RWPE2 (cell line): ENCODE measurements at regions not wholly inside any gene's neighbourhood (a gene's known extent, or its start where the extent isn't known, plus 50 kb on each side); places are given as distances from the start of the nearest gene placed in this dataset.
A peak's percentile ranks its signal among the peaks of the same experiment; 100 is the strongest.
"Not testable (repeated sequence)": the region's sequence is repeated elsewhere in the genome, so short reads cannot be mapped to it uniquely, and the experiment has no call there.

ENCODE experiments used
- ATAC-seq: fragments of 200-7000 bp; cut with Tn5 transposase; 3 replicates; pipeline ENCODE4 v1.9.1; 2021; ENCODE audit warnings: low read depth
- DNase-seq: peaks from one replicate; pipeline ENCODE4 v3.0.0-alpha.2; 2020; ENCODE audit warnings: low spot score
- H3K27ac ChIP-seq: fragments of 450-650 bp; 2 replicates; pipeline ENCODE4 v1.5.1; 2017; ENCODE audit warnings: mild to moderate bottlenecking; ENCODE audit not compliant: poor library complexity, severe bottlenecking
- H3K27me3 ChIP-seq: fragments of 250-450 bp; sonication (Bioruptor Pico); 2 replicates; pipeline ENCODE4 v1.5.1; 2021; ENCODE audit warnings: mild to moderate bottlenecking, moderate library complexity; ENCODE audit not compliant: insufficient read depth, poor library complexity, severe bottlenecking
- H3K36me3 ChIP-seq: fragments of 250-450 bp; sonication (Bioruptor Pico); 2 replicates; pipeline ENCODE4 v1.5.1; 2020; ENCODE audit warnings: low read depth, mild to moderate bottlenecking, moderate library complexity
- H3K4me1 ChIP-seq: fragments of 250-450 bp; sonication (Bioruptor Pico); 2 replicates; pipeline ENCODE4 v1.5.1; 2021; ENCODE audit warnings: mild to moderate bottlenecking, moderate library complexity; ENCODE audit not compliant: insufficient read depth, poor library complexity, severe bottlenecking
- H3K4me3 ChIP-seq: fragments of 250-450 bp; sonication (Bioruptor Pico); 2 replicates; pipeline ENCODE4 v1.5.1; 2021; ENCODE audit warnings: mild to moderate bottlenecking, moderate library complexity; ENCODE audit not compliant: severe bottlenecking
- H3K9me3 ChIP-seq: fragments of 250-450 bp; sonication (Bioruptor Pico); 2 replicates; pipeline ENCODE4 v1.5.1; 2021; ENCODE audit warnings: mild to moderate bottlenecking, moderate library complexity; ENCODE audit not compliant: severe bottlenecking
- TF ChIP-seq, protein P1 (sequence below): fragments of 450-650 bp; IDR thresholded peaks from one replicate; pipeline ENCODE4 v1.5.1; 2017; ENCODE audit warnings: mild to moderate bottlenecking, moderate library complexity; ENCODE audit not compliant: poor library complexity, severe bottlenecking

DNA sequence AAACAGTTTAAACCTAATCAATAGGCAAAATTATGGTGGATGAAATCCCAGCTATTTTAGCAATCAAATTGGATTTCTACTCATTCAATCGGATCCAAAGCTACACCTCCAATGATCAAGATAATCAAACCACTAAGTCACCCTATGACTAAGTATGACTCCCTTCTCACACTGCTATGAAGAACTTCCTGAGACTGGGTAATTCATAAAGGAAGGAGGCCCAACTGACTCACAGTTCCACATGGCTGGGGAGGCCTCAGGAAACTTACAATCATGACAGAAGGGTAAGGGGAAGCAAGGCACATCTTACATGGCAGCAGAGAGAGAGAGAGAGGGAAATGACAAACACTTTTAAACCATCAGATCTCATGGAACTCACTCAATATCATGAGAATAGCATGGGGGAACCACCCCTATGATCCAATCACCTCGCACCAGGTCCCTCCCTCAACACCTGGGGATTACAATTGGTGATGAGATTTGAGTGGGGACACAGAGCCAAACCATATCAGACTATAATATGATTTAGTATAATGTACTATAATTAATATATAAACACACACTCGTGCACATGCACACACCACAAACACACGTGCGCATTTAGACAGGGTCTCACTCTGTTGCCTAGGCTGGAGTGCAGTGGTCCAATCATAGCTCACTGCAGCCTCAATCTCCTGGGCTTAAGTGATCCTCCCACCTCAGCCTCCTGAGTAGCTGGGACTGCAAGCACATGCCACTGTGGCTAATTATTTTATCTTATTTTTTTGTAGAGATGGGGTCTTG is 213.6 kb upstream of the FOXK1 start:
- H3K27me3 ChIP-seq = no peaks in the 10 kb centered on the region
- DNase-seq = no peak

DNA sequence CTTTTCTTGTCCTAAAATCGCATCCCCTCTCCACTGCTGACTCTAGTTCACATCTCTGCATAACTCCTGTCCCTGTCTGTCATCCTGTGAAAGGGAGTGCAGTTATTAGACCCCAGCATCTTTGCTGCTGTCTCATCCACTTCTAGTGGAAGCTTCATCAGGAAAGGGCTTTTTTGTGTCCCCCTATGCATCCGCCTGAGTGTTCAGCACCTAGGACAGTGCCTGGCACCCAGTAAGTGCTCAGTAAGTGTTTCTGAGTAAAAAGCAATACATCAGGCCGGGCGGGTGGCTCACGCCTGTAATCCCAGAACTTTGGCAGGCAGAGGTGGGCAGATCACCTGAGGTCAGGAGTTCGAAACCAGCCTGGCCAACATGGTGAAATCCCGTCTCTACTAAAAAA is 211.8 kb upstream of the FOXK1 start:
- Histone ChIP-seq H3K4me3 (no peak overlapping the region), H3K27me3 (no peaks in the 10 kb centered on the region), H3K27ac (no peak overlapping the region), H3K36me3 (no peaks in the 10 kb centered on the region), H3K9me3 (no peaks in the 10 kb centered on the region), H3K4me1 (no peaks in the 10 kb centered on the region)
- no peak for DNase-seq
- TF ChIP-seq, protein P1, sequence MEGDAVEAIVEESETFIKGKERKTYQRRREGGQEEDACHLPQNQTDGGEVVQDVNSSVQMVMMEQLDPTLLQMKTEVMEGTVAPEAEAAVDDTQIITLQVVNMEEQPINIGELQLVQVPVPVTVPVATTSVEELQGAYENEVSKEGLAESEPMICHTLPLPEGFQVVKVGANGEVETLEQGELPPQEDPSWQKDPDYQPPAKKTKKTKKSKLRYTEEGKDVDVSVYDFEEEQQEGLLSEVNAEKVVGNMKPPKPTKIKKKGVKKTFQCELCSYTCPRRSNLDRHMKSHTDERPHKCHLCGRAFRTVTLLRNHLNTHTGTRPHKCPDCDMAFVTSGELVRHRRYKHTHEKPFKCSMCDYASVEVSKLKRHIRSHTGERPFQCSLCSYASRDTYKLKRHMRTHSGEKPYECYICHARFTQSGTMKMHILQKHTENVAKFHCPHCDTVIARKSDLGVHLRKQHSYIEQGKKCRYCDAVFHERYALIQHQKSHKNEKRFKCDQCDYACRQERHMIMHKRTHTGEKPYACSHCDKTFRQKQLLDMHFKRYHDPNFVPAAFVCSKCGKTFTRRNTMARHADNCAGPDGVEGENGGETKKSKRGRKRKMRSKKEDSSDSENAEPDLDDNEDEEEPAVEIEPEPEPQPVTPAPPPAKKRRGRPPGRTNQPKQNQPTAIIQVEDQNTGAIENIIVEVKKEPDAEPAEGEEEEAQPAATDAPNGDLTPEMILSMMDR = no peak
- no peak for ATAC-seq

More for the DNA sequence above, 213.6 kb upstream of the FOXK1 start:
- ATAC-seq = no peak; the same call in 2 of the 3 replicates
- no peak overlapping the region for H3K27ac ChIP-seq
- no peaks in the 10 kb centered on the region for H3K9me3 ChIP-seq
- TF ChIP-seq, protein P1 = no peak
- no peaks in the 10 kb centered on the region for H3K36me3 ChIP-seq
- no peak overlapping the region for H3K4me3 ChIP-seq
- no peaks in the 10 kb centered on the region for H3K4me1 ChIP-seq

DNA sequence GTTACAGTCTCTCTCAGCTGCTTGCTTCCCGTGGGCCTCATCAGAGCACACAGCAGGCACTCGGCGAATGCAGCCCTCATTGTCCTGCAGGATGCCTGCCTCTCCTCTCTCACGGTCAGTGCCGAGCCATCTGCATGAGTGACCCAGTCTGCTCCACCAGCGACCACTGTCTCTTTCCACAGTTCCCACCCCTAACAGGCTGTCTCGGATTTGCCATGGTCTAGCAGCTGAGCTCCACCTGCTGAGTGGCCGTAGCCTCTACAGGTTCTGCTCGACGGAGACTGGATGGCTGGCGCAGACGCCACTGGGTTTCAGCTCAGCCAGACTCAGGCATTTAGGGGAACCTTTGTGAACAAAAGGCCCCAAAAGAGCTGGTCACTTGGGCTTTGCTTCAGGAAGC is 209.4 kb upstream of the FOXK1 start:
- H3K27ac ChIP-seq = no peak overlapping the region
- TF ChIP-seq, protein P1 = no peak
- H3K27me3 ChIP-seq = no peaks in the 10 kb centered on the region
- DNase-seq (no peak), ATAC-seq (no peak)
- no peak overlapping the region for H3K4me3 ChIP-seq
- H3K9me3 ChIP-seq = no peaks in the 10 kb centered on the region
- H3K36me3 ChIP-seq = no peaks in the 10 kb centered on the region
- H3K4me1 ChIP-seq = no peaks in the 10 kb centered on the region

DNA sequence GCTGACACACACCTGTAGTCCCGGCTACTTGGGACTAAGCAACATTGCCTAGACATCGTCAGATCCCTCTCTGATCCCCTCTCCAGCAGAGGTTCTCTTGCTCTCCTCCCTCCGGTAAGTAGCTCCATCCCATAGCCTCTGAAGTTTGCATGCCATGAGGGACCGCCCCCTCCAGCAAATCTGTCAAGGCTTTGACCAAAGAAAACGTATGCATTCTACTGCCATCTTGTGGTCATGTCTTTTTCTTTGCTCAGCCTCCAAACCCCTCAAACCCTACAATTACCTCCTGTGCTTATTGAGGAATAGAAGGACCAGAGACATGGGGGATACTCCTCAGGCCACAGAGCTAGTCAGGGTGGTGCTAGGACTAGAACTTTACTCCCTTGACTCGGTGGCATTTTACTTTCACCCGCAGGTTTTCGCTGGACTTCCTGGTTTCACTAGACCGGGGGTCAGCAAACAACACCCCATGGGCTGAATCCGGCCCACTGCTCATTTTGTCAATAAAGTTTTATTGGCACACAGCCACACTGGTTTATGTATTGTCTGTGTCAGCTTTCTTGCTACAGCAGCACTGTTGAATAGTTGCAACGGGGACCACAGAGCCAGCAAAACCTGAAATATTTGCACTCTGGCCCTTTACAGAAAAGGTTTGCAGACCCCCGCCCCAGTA is 202.6 kb upstream of the FOXK1 start:
- TF ChIP-seq, protein P1 = peak; percentile 64

DNA sequence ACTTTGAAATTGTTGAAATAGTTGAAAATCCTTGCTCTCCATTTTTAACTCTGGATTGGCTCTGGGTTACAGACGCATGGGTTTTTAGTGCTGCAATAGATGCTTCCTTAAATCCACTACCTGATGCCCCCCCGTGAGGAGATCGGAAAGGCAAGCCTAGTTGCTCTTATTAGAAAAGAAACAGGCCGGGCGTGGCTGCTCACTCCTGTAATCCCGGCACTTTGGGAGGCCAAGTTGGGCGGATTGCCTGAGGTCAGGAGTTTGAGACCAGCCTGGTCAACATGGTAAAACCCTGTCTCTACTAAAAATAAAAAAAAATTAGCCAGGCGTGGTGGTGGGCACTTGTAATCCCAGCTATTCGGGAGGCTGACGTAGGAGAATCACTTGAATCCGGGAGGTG is 202.0 kb upstream of the FOXK1 start:
- not testable (repeated sequence) for DNase-seq, H3K9me3 ChIP-seq, H3K36me3 ChIP-seq, H3K4me3 ChIP-seq, ATAC-seq, H3K27me3 ChIP-seq, H3K27ac ChIP-seq, H3K4me1 ChIP-seq

More for the DNA sequence above, 202.6 kb upstream of the FOXK1 start:
- H3K4me3 ChIP-seq = no peak overlapping the region
- no peaks in the 10 kb centered on the region for H3K9me3 ChIP-seq
- H3K27me3 ChIP-seq = no peaks in the 10 kb centered on the region
- H3K27ac ChIP-seq = no peak overlapping the region
- peak; percentile 53; the same call in 2 of the 3 replicates for ATAC-seq
- H3K4me1 ChIP-seq = no peaks in the 10 kb centered on the region
- no peaks in the 10 kb centered on the region for H3K36me3 ChIP-seq
- DNase-seq = no peak
